GM12878 (cell line): ENCODE measurements at regions not wholly inside any gene's neighbourhood (a gene's known extent, or its start where the extent isn't known, plus 50 kb on each side); places are given as distances from the start of the nearest gene placed in this dataset.
"Not testable (repeated sequence)": the region's sequence is repeated elsewhere in the genome, so short reads cannot be mapped to it uniquely, and the experiment has no call there.

Source experiments
- ATAC-seq: fragments of 200-7000 bp; cut with Tn5 transposase; 3 replicates; pipeline ENCODE4 v1.9.1; 2020; ENCODE audit warnings: mild to moderate bottlenecking, moderate library complexity
- BruUV-seq: library from RNA; stranded (reverse); fragments of 400-500 nt; replicated peaks from 2 replicates; lab custom pipeline; 2021; lab: Mats Ljungman, UMichigan
- CTCF ChIA-PET: fragments of 300-600 bp; sonication (Branson Sonifier 250); formaldehyde crosslinking; extraction: SDS; loops from one replicate; lab custom pipeline; 2021; ENCODE audit warnings: inconsistent platforms; lab: Yijun Ruan, JAX
- POLR2A ChIA-PET: fragments of 350-600 bp; formaldehyde crosslinking; extraction: SDS; loops from one replicate; lab custom pipeline; 2021; ENCODE audit warnings: inconsistent platforms; lab: Charles Lee
- RAD21 ChIA-PET: fragments of 300-600 bp; sonication (Branson Sonifier 250); formaldehyde crosslinking; loops from one replicate; lab custom pipeline; 2023; ENCODE audit warnings: antibody characterized with exemption; ENCODE audit not compliant: unreplicated experiment; lab: Charles Lee
- SMC1A ChIA-PET: fragments of 300-600 bp; sonication (Branson Sonifier 250); formaldehyde crosslinking; loops from one replicate; lab custom pipeline; 2023; ENCODE audit not compliant: unreplicated experiment, uncharacterized antibody; lab: Charles Lee
- DNase-seq: peaks from one replicate; pipeline ENCODE4 v3.0.0-alpha.2; 2011; ENCODE audit warnings: low read depth, low spot score
- FAIRE-seq: peaks from 3 replicates; lab custom pipeline; 2011; peaks lifted over from hg19 to GRCh38; lab: Jason Lieb, UNC
- H2AFZ ChIP-seq: 2 replicates; pipeline ENCODE4 v1.6.0; 2011; ENCODE audit warnings: low read depth, low read length, control low read depth; ENCODE audit not compliant: control insufficient read depth
- H3K27ac ChIP-seq: 2 replicates; pipeline ENCODE4 v1.5.1; 2011; ENCODE audit warnings: control low read depth; ENCODE audit not compliant: control insufficient read depth, insufficient read depth
- H3K27me3 ChIP-seq, 2 experiments: replicated peaks in 1 of 2; 2 replicates each; pipeline versions ENCODE4 v1.6.0 to v1.6.1; 2011; ENCODE audit warnings: low read length in 1 of 2; ENCODE audit not compliant: control insufficient read depth in 2 of 2, insufficient read depth in 2 of 2
- H3K36me3 ChIP-seq, 2 experiments: 2 replicates each; pipeline ENCODE4 v1.5.1; 2011; ENCODE audit warnings: low read length in 1 of 2; ENCODE audit not compliant: control insufficient read depth in 2 of 2, insufficient read depth in 2 of 2
- H3K4me1 ChIP-seq: 2 replicates; pipeline ENCODE4 v1.6.1; 2011; ENCODE audit warnings: mild to moderate bottlenecking, low read length, moderate library complexity, mixed read lengths; ENCODE audit not compliant: control insufficient read depth, insufficient read depth
- H3K4me2 ChIP-seq: 2 replicates; pipeline ENCODE4 v1.6.0; 2011; ENCODE audit warnings: control low read depth; ENCODE audit not compliant: control insufficient read depth, insufficient read depth
- H3K4me3 ChIP-seq: fragments of 200-600 bp; sonication (generic); 2 replicates; pipeline ENCODE4 v1.5.1; 2016
- H3K79me2 ChIP-seq: 2 replicates; pipeline ENCODE4 v1.6.0; 2011; ENCODE audit warnings: low read length; ENCODE audit not compliant: control insufficient read depth, insufficient read depth
- H3K9ac ChIP-seq: 2 replicates; pipeline ENCODE4 v1.8.0; 2011; ENCODE audit warnings: low read length, control low read depth, mixed read lengths; ENCODE audit not compliant: control insufficient read depth, insufficient read depth
- H3K9me3 ChIP-seq: replicated peaks from 3 replicates; pipeline ENCODE4 v1.5.1; 2011; ENCODE audit warnings: mild to moderate bottlenecking, low read length; ENCODE audit not compliant: control insufficient read depth, insufficient read depth
- H4K20me1 ChIP-seq: 2 replicates; pipeline ENCODE4 v1.6.0; 2011; ENCODE audit not compliant: control insufficient read depth, insufficient read depth
- BHLHE40 ChIP-seq, 2 experiments: fragments of 450-650 bp in 1 of 2; IDR thresholded peaks; 2 replicates each; pipeline ENCODE4 v1.6.1; 2011 to 2017; ENCODE audit warnings: low read depth in 2 of 2, borderline replicate concordance in 1 of 2, improper control_type of control experiment in 1 of 2, low read length in 1 of 2, mild to moderate bottlenecking in 1 of 2
- RAD21 ChIP-seq: IDR thresholded peaks from 2 replicates; pipeline ENCODE4 v1.6.1; 2011; ENCODE audit warnings: mild to moderate bottlenecking, low read depth, low read length, moderate library complexity; ENCODE audit not compliant: insufficient read depth
- SMC3 ChIP-seq: IDR thresholded peaks from 2 replicates; pipeline ENCODE4 v1.6.1; 2011; ENCODE audit warnings: low read length, improper control_type of control experiment, borderline replicate concordance
- SPI1 ChIP-seq: IDR thresholded peaks from 2 replicates; pipeline ENCODE4 v1.6.1; 2011; ENCODE audit warnings: low read depth, mild to moderate bottlenecking, low read length, moderate library complexity, borderline replicate concordance; ENCODE audit not compliant: insufficient read depth
- TCF12 ChIP-seq: IDR thresholded peaks from 2 replicates; pipeline ENCODE4 v1.6.1; 2011; ENCODE audit warnings: low read depth, mild to moderate bottlenecking, low read length
- TCF3 ChIP-seq: IDR thresholded peaks from 2 replicates; pipeline ENCODE4 v1.6.1; 2012; ENCODE audit warnings: low read depth, mild to moderate bottlenecking, low read length, borderline replicate concordance; ENCODE audit not compliant: insufficient read depth
- WGBS: methylation state at CpG from one replicate; pipeline ENCODE4 v1.1.6; 2016; ENCODE audit warnings: low lambda C conversion rate; ENCODE audit not compliant: insufficient replicate concordance, insufficient coverage; ENCODE audit errors: missing lambda C conversion rate; 5-methylcytosine and 5-hydroxymethylcytosine counted together
- in situ Hi-C: fragments of 300-500 bp; cut with MboI; formaldehyde crosslinking; loops from 9 replicates; pipeline ENCODE4 v1.14.3; 2018; ENCODE audit warnings: mixed read lengths
- intact Hi-C: fragments of 100-400 bp; cut with micrococcal nuclease; formaldehyde crosslinking; loops from one replicate; pipeline ENCODE4 v1.14.2; 2022; ENCODE audit not compliant: unreplicated experiment
- TF ChIP-seq, protein P1 (sequence below), 3 experiments: IDR thresholded peaks in 2 of 3; conservative IDR thresholded peaks in 1 of 3; 2 replicates each; pipeline ENCODE4 v1.5.1; 2011; ENCODE audit warnings: low read depth in 3 of 3, low read length in 3 of 3, mild to moderate bottlenecking in 3 of 3, control low read depth in 2 of 3, moderate library complexity in 2 of 3, inconsistent platforms in 1 of 3, mixed read lengths in 1 of 3; ENCODE audit not compliant: control insufficient read depth in 2 of 3, insufficient read depth in 1 of 3; ENCODE audit errors: extremely low read depth in 1 of 3

GRCh38 chr14:106774889-106775480 is 1248.6 kb downstream of the TMEM121 start:
- peak; percentile 84 for ATAC-seq
- not testable (repeated sequence) for FAIRE-seq, DNase-seq

More at GRCh38 chr14:106774889-106775480, 1248.6 kb downstream of the TMEM121 start:
- H3K4me2 ChIP-seq, H4K20me1 ChIP-seq, in situ Hi-C loops, H3K36me3 ChIP-seq, H3K27ac ChIP-seq, H3K27me3 ChIP-seq, RAD21 ChIA-PET, POLR2A ChIA-PET, H3K4me3 ChIP-seq, H3K9me3 ChIP-seq, H3K9ac ChIP-seq, intact Hi-C loops, BruUV-seq, H3K4me1 ChIP-seq, H2AFZ ChIP-seq, H3K79me2 ChIP-seq: not testable (repeated sequence)
- ChIA-PET CTCF (interaction anchor here (0.7 to 4.6 kb wide), 11 partner anchors 9 to 113 kb away, joined by 3 to 36 read pairs (median 5); no protein-coding TSS in a partner anchor), SMC1A (interaction anchor here (1.2 to 1.9 kb wide), 3 partner anchors 15 to 65 kb away, joined by 3 to 4 read pairs (median 3); no protein-coding TSS in a partner anchor)
- 3% methylated on average over 11 of the region's 11 CpGs for WGBS
- TF ChIP-seq TCF12 (0 out of 2 replicates have a peak, but pooled peaks have one; percentile 60), RAD21 (peak; percentile 43; the same call in 1 of the 2 replicates), SPI1 (0 out of 2 replicates have a peak, but pooled peaks have one; percentile 10), BHLHE40 (IDR thresholded peaks at IDR 0.05; ENCODE audit: borderline replicate concordance in 1 of 2, low read depth in 2 of 2, low read length in 1 of 2) (peak in 1 of 2 experiments; percentile 44; a peak in 1 of 4 replicates), SMC3 (0 out of 2 replicates have a peak, but pooled peaks have one; percentile 15), TCF3 (0 out of 2 replicates have a peak, but pooled peaks have one; percentile 50)
- TF ChIP-seq, protein P1, sequence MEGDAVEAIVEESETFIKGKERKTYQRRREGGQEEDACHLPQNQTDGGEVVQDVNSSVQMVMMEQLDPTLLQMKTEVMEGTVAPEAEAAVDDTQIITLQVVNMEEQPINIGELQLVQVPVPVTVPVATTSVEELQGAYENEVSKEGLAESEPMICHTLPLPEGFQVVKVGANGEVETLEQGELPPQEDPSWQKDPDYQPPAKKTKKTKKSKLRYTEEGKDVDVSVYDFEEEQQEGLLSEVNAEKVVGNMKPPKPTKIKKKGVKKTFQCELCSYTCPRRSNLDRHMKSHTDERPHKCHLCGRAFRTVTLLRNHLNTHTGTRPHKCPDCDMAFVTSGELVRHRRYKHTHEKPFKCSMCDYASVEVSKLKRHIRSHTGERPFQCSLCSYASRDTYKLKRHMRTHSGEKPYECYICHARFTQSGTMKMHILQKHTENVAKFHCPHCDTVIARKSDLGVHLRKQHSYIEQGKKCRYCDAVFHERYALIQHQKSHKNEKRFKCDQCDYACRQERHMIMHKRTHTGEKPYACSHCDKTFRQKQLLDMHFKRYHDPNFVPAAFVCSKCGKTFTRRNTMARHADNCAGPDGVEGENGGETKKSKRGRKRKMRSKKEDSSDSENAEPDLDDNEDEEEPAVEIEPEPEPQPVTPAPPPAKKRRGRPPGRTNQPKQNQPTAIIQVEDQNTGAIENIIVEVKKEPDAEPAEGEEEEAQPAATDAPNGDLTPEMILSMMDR (IDR thresholded peaks at IDR 0.05 in 2 of 3, conservative IDR thresholded peaks at IDR 0.05 in 1 of 3; ENCODE audit: control insufficient read depth in 2 of 3, extremely low read depth in 1 of 3, insufficient read depth in 1 of 3, low read depth in 3 of 3, low read length in 3 of 3) = peak; percentile 41 to 81 (median 77)
